PC-3 (cell line): ENCODE measurements at regions not wholly inside any gene's neighbourhood (a gene's known extent, or its start where the extent isn't known, plus 50 kb on each side); places are given as distances from the start of the nearest gene placed in this dataset.
A peak's percentile ranks its signal among the peaks of the same experiment; 100 is the strongest.

ENCODE experiments used
- ATAC-seq: fragments of 200-7000 bp; cut with Tn5 transposase; 2 replicates; pipeline ENCODE4 v1.9.1; 2020; ENCODE audit warnings: mild to moderate bottlenecking, moderate library complexity
- BruUV-seq: library from RNA; stranded (reverse); fragments of 400-500 nt; replicated peaks from 2 replicates; lab custom pipeline; 2021; lab: Mats Ljungman, UMichigan
- CTCF ChIA-PET: fragments of 300-600 bp; sonication (Branson Sonifier 250); formaldehyde crosslinking; loops from one replicate; lab custom pipeline; 2022; ENCODE audit warnings: antibody characterized with exemption; lab: Charles Lee
- POLR2A ChIA-PET: fragments of 300-600 bp; sonication (Branson Sonifier 250); formaldehyde crosslinking; loops from one replicate; lab custom pipeline; 2022; ENCODE audit warnings: antibody characterized with exemption; ENCODE audit not compliant: unreplicated experiment; lab: Charles Lee
- DNase-seq: peaks from one replicate; pipeline ENCODE4 v3.0.0-alpha.2; 2015
- H2AFZ ChIP-seq: fragments of 300-600 bp; sonication (generic); 2 replicates; pipeline ENCODE4 v1.6.0; 2016; ENCODE audit warnings: antibody characterized with exemption, low read length
- H3F3A ChIP-seq: fragments of 300-600 bp; sonication (generic); one replicate; pipeline ENCODE4 v1.6.0; 2017; ENCODE audit warnings: antibody characterized with exemption, low read length, control low read depth, mild to moderate bottlenecking; ENCODE audit not compliant: unreplicated experiment
- H3K27ac ChIP-seq: fragments of 300-600 bp; sonication (generic); 2 replicates; pipeline ENCODE4 v1.5.1; 2016; ENCODE audit warnings: mild to moderate bottlenecking, low read length
- H3K27me3 ChIP-seq: fragments of 300-600 bp; sonication (generic); 2 replicates; pipeline ENCODE4 v1.6.1; 2016; ENCODE audit warnings: low read length, mixed read lengths
- H3K36me3 ChIP-seq: fragments of 300-600 bp; sonication (generic); 2 replicates; pipeline ENCODE4 v1.6.1; 2016; ENCODE audit warnings: low read depth, mixed run types, low read length, mixed read lengths
- H3K4me1 ChIP-seq: fragments of 300-600 bp; sonication (generic); 2 replicates; pipeline ENCODE4 v1.5.1; 2016; ENCODE audit warnings: low read length; ENCODE audit not compliant: insufficient read depth
- H3K4me2 ChIP-seq: fragments of 300-600 bp; sonication (generic); 2 replicates; pipeline ENCODE4 v1.6.0; 2016; ENCODE audit warnings: low read length
- H3K4me3 ChIP-seq: fragments of 300-600 bp; sonication (generic); 2 replicates; pipeline ENCODE4 v1.5.1; 2016; ENCODE audit warnings: mild to moderate bottlenecking, low read length, mixed read lengths
- H3K79me2 ChIP-seq: fragments of 300-600 bp; sonication (generic); 2 replicates; pipeline ENCODE4 v1.6.1; 2017; ENCODE audit warnings: low read length, mixed read lengths
- H3K9ac ChIP-seq: fragments of 300-600 bp; sonication (generic); 2 replicates; pipeline ENCODE4 v1.6.0; 2016; ENCODE audit warnings: mild to moderate bottlenecking, low read length
- H3K9me2 ChIP-seq: fragments of 300-600 bp; sonication (generic); replicated peaks from 2 replicates; pipeline ENCODE4 v1.6.1; 2016; ENCODE audit warnings: mixed run types, low read length, mixed read lengths
- H3K9me3 ChIP-seq: fragments of 300-600 bp; sonication (generic); 2 replicates; pipeline ENCODE4 v1.6.1; 2016; ENCODE audit warnings: low read length, mixed read lengths
- H4K20me1 ChIP-seq: fragments of 300-600 bp; sonication (generic); 2 replicates; pipeline ENCODE4 v1.6.1; 2016; ENCODE audit warnings: low read length, mixed read lengths
- EZH2 ChIP-seq: fragments of 300-600 bp; sonication (generic); IDR thresholded peaks from one replicate; pipeline ENCODE4 v1.6.1; 2017; ENCODE audit warnings: antibody characterized with exemption, mild to moderate bottlenecking, low read length; ENCODE audit not compliant: unreplicated experiment
- EZH2phosphoT487 ChIP-seq: fragments of 300-600 bp; sonication (generic); IDR thresholded peaks from 2 replicates; pipeline ENCODE4 v1.6.1; 2018; ENCODE audit warnings: mild to moderate bottlenecking, antibody characterized with exemption, low read length, borderline replicate concordance
- intact Hi-C: fragments of 100-400 bp; cut with micrococcal nuclease; formaldehyde crosslinking; loops from 2 replicates; pipeline ENCODE4 v1.9.0; 2023
- TF ChIP-seq, protein P1 (sequence below): fragments of 300-600 bp; sonication (generic); conservative IDR thresholded peaks from 2 replicates; pipeline ENCODE4 v1.5.1; 2017; ENCODE audit warnings: antibody characterized with exemption, low read depth, mild to moderate bottlenecking, low read length

DNA sequence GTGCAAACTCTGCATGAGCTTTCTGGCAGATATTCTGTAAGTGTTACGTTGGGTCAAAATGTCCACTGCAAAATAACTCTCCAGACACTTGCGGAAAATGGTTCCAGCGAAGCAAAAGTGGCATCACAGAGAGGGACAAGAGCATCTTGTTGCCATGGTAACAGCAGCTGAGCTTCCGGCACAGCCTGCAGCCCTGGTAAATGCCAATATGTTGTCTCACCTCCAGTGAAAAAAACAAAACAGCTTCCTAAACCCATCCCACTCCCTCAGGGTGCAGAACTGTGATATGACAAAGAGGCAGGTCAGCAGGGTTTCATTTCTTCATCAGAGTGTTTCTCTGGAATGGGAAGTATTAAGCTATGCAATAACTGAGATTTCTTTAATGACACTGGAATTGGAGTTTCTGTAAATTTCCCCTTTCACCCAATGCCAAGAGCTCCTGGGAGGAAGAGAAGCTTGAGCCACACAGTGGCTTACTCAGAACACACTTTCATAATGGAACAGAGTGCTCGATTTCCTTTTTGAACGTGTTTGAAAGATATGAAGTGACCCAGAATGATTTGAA lies 65.6 kb downstream of the FOXI2 start:
- TF ChIP-seq EZH2phosphoT487 (no peak), EZH2 (no peak)
- TF ChIP-seq, protein P1, sequence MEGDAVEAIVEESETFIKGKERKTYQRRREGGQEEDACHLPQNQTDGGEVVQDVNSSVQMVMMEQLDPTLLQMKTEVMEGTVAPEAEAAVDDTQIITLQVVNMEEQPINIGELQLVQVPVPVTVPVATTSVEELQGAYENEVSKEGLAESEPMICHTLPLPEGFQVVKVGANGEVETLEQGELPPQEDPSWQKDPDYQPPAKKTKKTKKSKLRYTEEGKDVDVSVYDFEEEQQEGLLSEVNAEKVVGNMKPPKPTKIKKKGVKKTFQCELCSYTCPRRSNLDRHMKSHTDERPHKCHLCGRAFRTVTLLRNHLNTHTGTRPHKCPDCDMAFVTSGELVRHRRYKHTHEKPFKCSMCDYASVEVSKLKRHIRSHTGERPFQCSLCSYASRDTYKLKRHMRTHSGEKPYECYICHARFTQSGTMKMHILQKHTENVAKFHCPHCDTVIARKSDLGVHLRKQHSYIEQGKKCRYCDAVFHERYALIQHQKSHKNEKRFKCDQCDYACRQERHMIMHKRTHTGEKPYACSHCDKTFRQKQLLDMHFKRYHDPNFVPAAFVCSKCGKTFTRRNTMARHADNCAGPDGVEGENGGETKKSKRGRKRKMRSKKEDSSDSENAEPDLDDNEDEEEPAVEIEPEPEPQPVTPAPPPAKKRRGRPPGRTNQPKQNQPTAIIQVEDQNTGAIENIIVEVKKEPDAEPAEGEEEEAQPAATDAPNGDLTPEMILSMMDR = no peak
- no peak overlapping the region for H3K4me3 ChIP-seq
- H4K20me1 ChIP-seq = no peaks in the 10 kb centered on the region
- ATAC-seq (no peak), DNase-seq (peak; percentile 1)
- H3K27me3 ChIP-seq = peaks cover 38% of the 10 kb centered on the region
- ChIA-PET POLR2A (no interaction called here), CTCF (no interaction called here)
- no peaks in the 10 kb centered on the region for H3K9me3 ChIP-seq
- H3K79me2 ChIP-seq = no peaks in the 10 kb centered on the region
- no peak overlapping the region for H3K27ac ChIP-seq
- no peaks in the 10 kb centered on the region for H3K4me1 ChIP-seq
- no peaks in the 10 kb centered on the region for H3K36me3 ChIP-seq
- no peaks in the 10 kb centered on the region for H3F3A ChIP-seq
- no TSS peak for BruUV-seq
- intact Hi-C loops = no loop called here
- no peak overlapping the region for H2AFZ ChIP-seq
- H3K9me2 ChIP-seq = no peaks in the 10 kb centered on the region
- H3K4me2 ChIP-seq = no peak overlapping the region
- H3K9ac ChIP-seq = no peak overlapping the region

DNA sequence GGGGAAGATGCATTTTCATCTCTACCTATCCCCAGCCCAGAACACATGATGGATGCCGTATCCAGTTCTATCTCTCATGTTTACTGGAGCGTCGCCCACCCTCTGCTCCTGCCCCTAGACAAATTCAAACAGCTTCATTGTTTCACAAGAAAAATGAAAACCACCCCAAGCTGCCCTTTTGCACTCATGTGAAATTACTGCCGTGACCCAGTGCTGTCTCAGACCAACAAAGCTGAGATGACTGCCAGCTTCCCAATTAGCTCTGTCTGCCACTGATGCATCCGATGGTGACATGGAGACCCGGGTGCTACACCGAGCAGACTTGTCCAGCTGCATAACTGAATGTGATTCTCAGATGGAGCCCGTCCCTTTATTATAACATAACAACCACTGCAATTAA lies 67.7 kb downstream of the FOXI2 start:
- POLR2A ChIA-PET = no interaction called here
- CTCF ChIA-PET = no interaction called here

DNA sequence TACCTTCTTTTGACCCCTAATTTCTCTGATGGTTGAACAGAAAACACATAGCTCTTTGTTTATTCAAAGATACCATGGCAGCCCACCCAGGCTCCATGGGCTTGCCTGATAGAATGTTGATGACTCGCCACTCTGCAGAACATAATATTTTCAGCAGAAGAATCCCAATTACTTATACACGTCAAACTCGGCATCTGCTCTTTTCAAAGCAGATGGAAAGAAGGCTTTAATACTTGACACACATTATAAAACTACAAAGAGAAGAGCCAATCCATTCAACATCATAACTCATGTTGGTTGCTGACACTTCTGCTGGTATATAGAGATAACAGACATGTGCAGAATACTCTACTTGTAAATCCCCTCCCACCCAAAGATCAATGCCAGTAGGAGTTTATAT lies 69.0 kb downstream of the FOXI2 start:
- no peak overlapping the region for H2AFZ ChIP-seq
- no peaks in the 10 kb centered on the region for H3K36me3 ChIP-seq
- no peak overlapping the region for H3K4me3 ChIP-seq
- H3K9me2 ChIP-seq = no peaks in the 10 kb centered on the region
- ATAC-seq (no peak), DNase-seq (no peak)
- intact Hi-C loops = no loop called here
- H3K9ac ChIP-seq = no peak overlapping the region
- no peaks in the 10 kb centered on the region for H3K79me2 ChIP-seq
- peaks cover 50% of the 10 kb centered on the region for H3K27me3 ChIP-seq
- ChIA-PET POLR2A (no interaction called here), CTCF (no interaction called here)
- no peak for TF ChIP-seq EZH2phosphoT487
- TF ChIP-seq EZH2 = no peak
- TF ChIP-seq, protein P1 = no peak
- no peaks in the 10 kb centered on the region for H3F3A ChIP-seq
- H3K27ac ChIP-seq = no peak overlapping the region
- no peak overlapping the region for H3K4me2 ChIP-seq
- BruUV-seq = no TSS peak
- no peaks in the 10 kb centered on the region for H3K4me1 ChIP-seq
- H3K9me3 ChIP-seq = no peaks in the 10 kb centered on the region
- no peaks in the 10 kb centered on the region for H4K20me1 ChIP-seq

More for the DNA sequence above, 67.7 kb downstream of the FOXI2 start:
- BruUV-seq = no TSS peak
- Histone ChIP-seq H3K9me3 (no peaks in the 10 kb centered on the region), H2AFZ (no peak overlapping the region), H3K4me1 (no peaks in the 10 kb centered on the region), H3K9me2 (no peaks in the 10 kb centered on the region), H3F3A (no peaks in the 10 kb centered on the region), H3K36me3 (no peaks in the 10 kb centered on the region), H3K4me3 (no peak overlapping the region), H3K27ac (no peak overlapping the region), H4K20me1 (no peaks in the 10 kb centered on the region), H3K27me3 (peaks cover 50% of the 10 kb centered on the region), H3K4me2 (no peak overlapping the region), H3K79me2 (no peaks in the 10 kb centered on the region), H3K9ac (no peak overlapping the region)
- ATAC-seq (no peak), DNase-seq (no peak)
- TF ChIP-seq, protein P1 = no peak
- TF ChIP-seq EZH2phosphoT487 (no peak), EZH2 (no peak)
- intact Hi-C loops = no loop called here
